CD4-positive, alpha-beta memory T cell (primary cell): ENCODE measurements at regions not wholly inside any gene's neighbourhood (a gene's known extent, or its start where the extent isn't known, plus 50 kb on each side); places are given as distances from the start of the nearest gene placed in this dataset.

Experiments
- CTCF ChIA-PET: fragments of 350-600 bp; sonication (Branson Sonifier 250); formaldehyde crosslinking; loops from one replicate; lab custom pipeline; 2021; ENCODE audit warnings: inconsistent platforms; ENCODE audit not compliant: partially characterized antibody; lab: Charles Lee
- POLR2A ChIA-PET: fragments of 350-600 bp; sonication (Branson Sonifier 250); formaldehyde crosslinking; loops from one replicate; lab custom pipeline; 2021; ENCODE audit not compliant: partially characterized antibody; lab: Charles Lee
- DNase-seq, 5 donors: peaks; one replicate each; pipeline versions ENCODE4 v3.0.0 to v3.0.0-alpha.2; 2020 to 2022; ENCODE audit warnings: mixed read lengths in 1 of 5
- H3K27ac ChIP-seq: one replicate; pipeline ENCODE4 v1.7.0; 2013; ENCODE audit warnings: low read depth, low read length
- H3K27me3 ChIP-seq: 2 replicates; pipeline ENCODE4 v1.7.0; 2013; ENCODE audit warnings: mild to moderate bottlenecking, low read length, moderate library complexity; ENCODE audit not compliant: insufficient read depth
- H3K36me3 ChIP-seq: 2 replicates; pipeline ENCODE4 v1.7.0; 2013; ENCODE audit warnings: mild to moderate bottlenecking, low read length, moderate library complexity; ENCODE audit not compliant: insufficient read depth
- H3K4me1 ChIP-seq: 2 replicates; pipeline ENCODE4 v1.7.0; 2013; ENCODE audit warnings: mild to moderate bottlenecking, low read length, moderate library complexity; ENCODE audit not compliant: insufficient read depth
- H3K4me3 ChIP-seq, 2 donors: one replicate each; pipeline ENCODE4 v1.7.0; 2013; ENCODE audit warnings: low read length in 2 of 2, mild to moderate bottlenecking in 1 of 2
- H3K9me3 ChIP-seq, 2 donors: one replicate each; pipeline ENCODE4 v1.7.0; 2013; ENCODE audit warnings: low read length in 2 of 2, control low read depth in 1 of 2; ENCODE audit not compliant: control insufficient read depth in 1 of 2
- H3K27ac Mint-ChIP-seq, 7 donors: one replicate each; pipeline ENCODE4 v1.8.0; 2020 to 2021; ENCODE audit warnings: mixed read lengths in 7 of 7, mild to moderate bottlenecking in 6 of 7, inconsistent platforms in 3 of 7, moderate library complexity in 3 of 7
- H3K27me3 Mint-ChIP-seq, 2 donors: one replicate each; pipeline ENCODE4 v1.8.0; 2020 to 2021; ENCODE audit warnings: mixed read lengths in 2 of 2
- H3K36me3 Mint-ChIP-seq, 2 donors: one replicate each; pipeline ENCODE4 v1.8.0; 2020 to 2021; ENCODE audit warnings: mixed read lengths in 2 of 2, inconsistent platforms in 1 of 2, mild to moderate bottlenecking in 1 of 2
- H3K4me1 Mint-ChIP-seq, 4 donors: one replicate each; pipeline ENCODE4 v1.8.0; 2020 to 2021; ENCODE audit warnings: mixed read lengths in 4 of 4, mild to moderate bottlenecking in 1 of 4
- H3K4me3 Mint-ChIP-seq, 8 donors: one replicate each; pipeline ENCODE4 v1.8.0; 2020 to 2021; ENCODE audit warnings: mixed read lengths in 8 of 8, mild to moderate bottlenecking in 7 of 8, moderate library complexity in 6 of 8, inconsistent platforms in 3 of 8
- H3K9me3 Mint-ChIP-seq, 8 donors: one replicate each; pipeline ENCODE4 v1.8.0; 2020 to 2021; ENCODE audit warnings: mixed read lengths in 8 of 8, mild to moderate bottlenecking in 5 of 8, inconsistent platforms in 3 of 8, moderate library complexity in 1 of 8
- intact Hi-C: fragments of 100-400 bp; cut with micrococcal nuclease; formaldehyde crosslinking; loops from one replicate; pipeline ENCODE4 v1.15.1; 2023

GRCh38 chrX:115491766-115492165 is 69.2 kb upstream of the PLS3 start:
- H3K27me3 ChIP-seq = no peaks in the 10 kb centered on the region
- Mint-ChIP-seq H3K4me3 (no peak overlapping the region), H3K36me3 (no peaks in the 10 kb centered on the region), H3K4me1 (no peaks in the 10 kb centered on the region), H3K27ac (no peak overlapping the region), H3K9me3 (peaks cover 0 to 2% (median 0%) of the 10 kb centered on the region in 8 donors), H3K27me3 (no peaks in the 10 kb centered on the region)
- DNase-seq = no peak
- H3K4me3 ChIP-seq = no peak overlapping the region
- intact Hi-C loops = no loop called here
- no peaks in the 10 kb centered on the region for H3K9me3 ChIP-seq
- no peak overlapping the region for H3K27ac ChIP-seq
- H3K36me3 ChIP-seq = no peaks in the 10 kb centered on the region
- ChIA-PET POLR2A (no interaction called here), CTCF (no interaction called here)
- H3K4me1 ChIP-seq = no peaks in the 10 kb centered on the region

DNA sequence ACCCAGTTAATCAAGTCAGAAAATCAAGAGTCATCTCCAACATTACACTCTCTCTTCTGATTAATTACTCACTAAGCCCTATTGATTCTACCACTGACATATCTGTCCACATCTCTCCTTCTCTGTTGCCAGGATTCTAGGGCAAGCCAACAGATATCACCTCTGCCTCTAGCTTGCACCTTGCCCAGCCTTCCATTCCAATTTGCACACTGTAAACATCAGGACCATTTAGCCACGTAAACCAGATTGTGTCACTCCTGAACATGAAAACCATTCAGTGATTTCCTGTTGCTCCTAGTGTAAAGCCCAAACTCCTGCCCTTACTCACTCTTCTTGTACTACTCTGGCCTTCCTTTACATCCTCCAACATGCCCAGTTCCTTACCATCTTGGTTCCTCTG is 68.0 kb upstream of the PLS3 start:
- Mint-ChIP-seq H3K4me1 (no peaks in the 10 kb centered on the region), H3K27me3 (no peaks in the 10 kb centered on the region), H3K4me3 (no peak overlapping the region), H3K36me3 (no peaks in the 10 kb centered on the region), H3K9me3 (peaks cover 0 to 2% (median 0%) of the 10 kb centered on the region in 8 donors), H3K27ac (no peak overlapping the region)
- no peaks in the 10 kb centered on the region for H3K4me1 ChIP-seq
- no peak overlapping the region for H3K27ac ChIP-seq
- no peaks in the 10 kb centered on the region for H3K27me3 ChIP-seq
- no peak overlapping the region for H3K4me3 ChIP-seq
- CTCF ChIA-PET = no interaction called here
- intact Hi-C loops = no loop called here
- no peak for DNase-seq
- no peaks in the 10 kb centered on the region for H3K9me3 ChIP-seq
- H3K36me3 ChIP-seq = no peaks in the 10 kb centered on the region
- POLR2A ChIA-PET = no interaction called here

GRCh38 chrX:115494161-115494560 is 66.8 kb upstream of the PLS3 start:
- ChIA-PET POLR2A (no interaction called here), CTCF (no interaction called here)
- peaks cover 0 to 2% (median 0%) of the 10 kb centered on the region in 8 donors for H3K9me3 Mint-ChIP-seq
- Histone ChIP-seq H3K4me1 (no peaks in the 10 kb centered on the region), H3K4me3 (no peak overlapping the region), H3K27ac (no peak overlapping the region), H3K9me3 (no peaks in the 10 kb centered on the region), H3K36me3 (no peaks in the 10 kb centered on the region), H3K27me3 (no peaks in the 10 kb centered on the region)
- no peak overlapping the region for H3K27ac Mint-ChIP-seq
- no peaks in the 10 kb centered on the region for H3K27me3 Mint-ChIP-seq
- no peak for DNase-seq
- H3K4me3 Mint-ChIP-seq = no peak overlapping the region
- no peaks in the 10 kb centered on the region for H3K36me3 Mint-ChIP-seq
- intact Hi-C loops = no loop called here
- no peaks in the 10 kb centered on the region for H3K4me1 Mint-ChIP-seq

- H3K4me1 Mint-ChIP-seq = no peaks in the 10 kb centered on the region
- no peaks in the 10 kb centered on the region for H3K36me3 ChIP-seq
- H3K27ac ChIP-seq = no peak overlapping the region
- intact Hi-C loops = no loop called here
- no peak overlapping the region for H3K4me3 ChIP-seq
- H3K27me3 ChIP-seq = no peaks in the 10 kb centered on the region
- H3K27me3 Mint-ChIP-seq = no peaks in the 10 kb centered on the region
- H3K36me3 Mint-ChIP-seq = no peaks in the 10 kb centered on the region
- ChIA-PET CTCF (no interaction called here), POLR2A (no interaction called here)
- H3K9me3 Mint-ChIP-seq = no peaks in the 10 kb centered on the region
- H3K27ac Mint-ChIP-seq = no peak overlapping the region
- DNase-seq = no peak
- no peak overlapping the region for H3K4me3 Mint-ChIP-seq
- H3K9me3 ChIP-seq = no peaks in the 10 kb centered on the region
- no peaks in the 10 kb centered on the region for H3K4me1 ChIP-seq
Observed at GRCh38 chrX:115499112-115499805, 61.7 kb upstream of the PLS3 start.

DNA sequence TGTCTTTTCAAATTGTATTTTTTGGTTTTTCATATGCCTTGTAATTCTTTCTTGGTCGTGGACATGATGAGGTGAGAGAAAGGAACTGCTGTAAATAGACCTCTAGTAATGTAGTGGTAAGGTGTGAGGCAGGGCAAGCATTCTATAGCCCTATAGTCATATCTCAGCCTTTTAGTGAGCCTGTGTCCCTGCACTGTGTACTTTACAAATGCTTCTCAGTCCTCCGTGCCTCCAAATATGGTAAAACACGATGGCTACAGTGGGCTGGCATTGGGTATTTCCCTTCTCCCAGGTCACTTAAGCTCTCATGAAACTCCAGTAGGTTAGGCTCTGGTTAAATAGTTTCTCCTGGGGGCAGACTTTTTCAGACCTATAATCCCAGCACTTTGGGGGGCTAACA is 57.9 kb upstream of the PLS3 start:
- Histone ChIP-seq H3K4me3 (no peak overlapping the region), H3K27ac (no peak overlapping the region), H3K9me3 (no peaks in the 10 kb centered on the region), H3K27me3 (no peaks in the 10 kb centered on the region), H3K4me1 (no peaks in the 10 kb centered on the region), H3K36me3 (no peaks in the 10 kb centered on the region)
- ChIA-PET CTCF (no interaction called here), POLR2A (no interaction called here)
- no peaks in the 10 kb centered on the region for H3K9me3 Mint-ChIP-seq
- H3K4me1 Mint-ChIP-seq = no peaks in the 10 kb centered on the region
- no peak overlapping the region for H3K4me3 Mint-ChIP-seq
- no peak overlapping the region for H3K27ac Mint-ChIP-seq
- H3K27me3 Mint-ChIP-seq = no peaks in the 10 kb centered on the region
- no peak for DNase-seq
- no peaks in the 10 kb centered on the region for H3K36me3 Mint-ChIP-seq
- intact Hi-C loops = no loop called here

- H3K4me3 ChIP-seq = no peak overlapping the region
- ChIA-PET CTCF (no interaction called here), POLR2A (no interaction called here)
Observed at GRCh38 chrX:115504167-115504566, 56.8 kb upstream of the PLS3 start.

More at GRCh38 chrX:115504167-115504566, 56.8 kb upstream of the PLS3 start:
- no peak for DNase-seq
- no peaks in the 10 kb centered on the region for H3K36me3 Mint-ChIP-seq
- peaks cover 0 to 3% (median 0%) of the 10 kb centered on the region in 8 donors for H3K9me3 Mint-ChIP-seq
- no peaks in the 10 kb centered on the region for H3K36me3 ChIP-seq
- H3K4me1 ChIP-seq = no peaks in the 10 kb centered on the region
- no peaks in the 10 kb centered on the region for H3K27me3 ChIP-seq
- H3K4me1 Mint-ChIP-seq = no peaks in the 10 kb centered on the region
- no peaks in the 10 kb centered on the region for H3K27me3 Mint-ChIP-seq
- H3K9me3 ChIP-seq = no peaks in the 10 kb centered on the region
- no peak overlapping the region for H3K27ac Mint-ChIP-seq
- intact Hi-C loops = no loop called here
- no peak overlapping the region for H3K4me3 Mint-ChIP-seq
- no peak overlapping the region for H3K27ac ChIP-seq
